GM10266 (cell line): ENCODE measurements at regions not wholly inside any gene's neighbourhood (a gene's known extent, or its start where the extent isn't known, plus 50 kb on each side); places are given as distances from the start of the nearest gene placed in this dataset.
"Not testable (repeated sequence)": the region's sequence is repeated elsewhere in the genome, so short reads cannot be mapped to it uniquely, and the experiment has no call there.

ENCODE experiments used
- DNase-seq: peaks from one replicate; pipeline ENCODE4 v3.0.0; 2012; ENCODE audit errors: extremely low spot score
- CTCF ChIP-seq: IDR thresholded peaks from 2 replicates; pipeline ENCODE4 v1.5.1; 2012; ENCODE audit warnings: mild to moderate bottlenecking, low read depth; ENCODE audit not compliant: control insufficient read depth, insufficient read depth; ENCODE audit errors: missing control alignments

- TF ChIP-seq CTCF, result no peak
Measured at GRCh38 chr14:105700622-105701288, 174.4 kb downstream of the TMEM121 start.

DNA sequence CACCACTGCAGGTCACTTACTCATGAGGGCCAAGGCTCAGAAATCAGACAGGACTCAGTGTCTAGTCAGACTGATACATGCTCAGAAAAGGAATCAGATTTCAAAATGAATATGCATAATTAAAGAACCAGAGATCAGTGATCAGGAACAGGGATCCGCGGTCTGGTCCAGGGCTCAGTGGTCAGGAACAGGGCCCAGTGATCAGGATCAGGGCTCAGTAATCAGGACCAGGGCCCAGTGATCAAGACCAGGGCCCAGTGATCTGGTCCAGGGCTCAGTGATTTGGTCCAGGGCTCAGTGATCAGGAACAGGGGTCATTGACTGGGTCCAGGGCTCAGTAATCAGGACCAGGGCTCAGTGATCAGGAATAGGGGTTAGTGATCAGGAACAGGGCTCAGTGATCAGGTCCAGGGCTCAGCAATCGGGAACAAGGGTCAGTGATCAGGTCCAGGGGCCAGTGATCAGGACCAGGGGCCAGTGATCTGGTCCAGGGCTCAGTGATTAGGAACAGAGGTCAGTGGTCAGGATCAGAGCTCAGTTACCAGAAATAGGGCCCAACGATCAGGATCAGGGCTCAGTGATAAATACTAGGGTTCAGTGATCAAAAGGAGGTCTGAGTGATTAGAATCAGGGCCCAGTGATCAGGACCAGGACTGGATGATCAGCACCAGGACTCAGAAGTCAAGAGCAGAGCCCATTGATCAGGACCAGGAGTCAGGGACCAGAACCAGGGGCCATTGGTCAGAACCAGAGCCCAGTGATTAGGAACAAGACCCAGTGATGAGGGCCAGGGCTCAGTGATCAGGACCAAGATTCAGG is 175.3 kb downstream of the TMEM121 start:
- no peak for TF ChIP-seq CTCF
- no peak for DNase-seq

More at GRCh38 chr14:105700622-105701288, 174.4 kb downstream of the TMEM121 start:
- peak; percentile 75 for DNase-seq

- TF ChIP-seq CTCF, result no peak
- DNase-seq, result no peak
Measured at GRCh38 chr14:105702275-105702817, 176.0 kb downstream of the TMEM121 start.

GRCh38 chr14:105703044-105703665 is 176.8 kb downstream of the TMEM121 start:
- DNase-seq, result not testable (repeated sequence)

GRCh38 chr14:105704091-105704490 is 177.7 kb downstream of the TMEM121 start:
- not testable (repeated sequence) for DNase-seq

GRCh38 chr14:105704492-105704891 is 178.1 kb downstream of the TMEM121 start:
- DNase-seq, result not testable (repeated sequence)

DNA sequence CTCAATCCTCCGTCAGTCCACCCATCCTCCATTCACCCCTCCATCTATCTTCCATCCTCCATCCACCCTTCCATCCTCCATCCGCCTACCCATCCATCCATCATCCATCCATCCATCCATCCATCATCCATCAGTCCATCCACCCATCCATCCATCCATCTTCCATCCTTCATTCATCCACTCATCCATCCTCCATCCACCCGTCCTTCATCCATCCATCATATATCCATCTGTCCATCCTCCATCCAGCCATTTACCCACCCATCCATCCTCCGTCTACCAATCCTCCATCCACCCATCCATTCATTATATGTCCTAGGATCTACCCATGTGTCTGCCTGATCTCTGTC is 179.1 kb downstream of the TMEM121 start:
- not testable (repeated sequence) for DNase-seq

DNA sequence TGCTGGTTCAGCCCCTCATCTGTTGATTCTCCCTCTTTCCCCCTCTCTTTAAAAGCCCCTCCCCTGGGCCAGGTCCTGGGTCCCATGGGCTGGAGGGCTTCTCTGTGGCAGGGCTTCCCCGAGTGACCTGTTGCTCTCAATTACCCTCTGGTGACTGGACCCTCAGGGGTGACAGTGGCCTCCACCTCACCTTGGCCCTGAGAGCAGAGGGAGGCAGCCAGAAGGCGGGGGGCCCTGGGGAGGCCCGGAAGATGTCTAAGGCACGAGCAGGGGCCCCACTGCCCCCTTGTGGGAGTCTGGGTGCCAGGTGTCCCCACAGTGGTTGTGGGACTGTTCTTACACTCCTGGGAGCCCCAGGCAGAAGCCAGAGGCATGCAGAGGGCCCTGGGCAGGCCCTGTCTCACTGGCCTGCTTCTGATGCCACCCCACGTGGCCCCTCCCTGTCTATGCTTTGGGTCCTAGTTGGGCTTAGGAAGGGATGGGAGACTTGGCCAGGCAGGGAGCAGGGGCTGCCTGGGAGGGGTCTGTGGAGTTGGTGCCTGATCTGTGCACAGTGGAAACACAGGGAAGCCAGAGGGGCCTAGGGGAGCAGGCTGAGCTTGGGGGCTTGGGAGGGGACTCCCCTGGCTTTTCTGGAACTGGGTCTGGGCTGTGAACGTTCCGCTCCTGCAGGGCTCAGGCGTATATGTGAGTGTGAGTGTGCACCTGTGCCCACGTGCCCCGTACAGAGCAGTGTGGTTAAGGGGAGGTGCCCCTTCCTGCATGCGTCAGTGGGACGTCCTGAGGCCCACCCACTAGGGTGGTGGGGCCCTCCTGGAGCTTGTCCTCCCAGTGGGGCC is 179.7 kb downstream of the TMEM121 start:
- peak; percentile 47 for TF ChIP-seq CTCF
- peak; percentile 55 for DNase-seq

DNA sequence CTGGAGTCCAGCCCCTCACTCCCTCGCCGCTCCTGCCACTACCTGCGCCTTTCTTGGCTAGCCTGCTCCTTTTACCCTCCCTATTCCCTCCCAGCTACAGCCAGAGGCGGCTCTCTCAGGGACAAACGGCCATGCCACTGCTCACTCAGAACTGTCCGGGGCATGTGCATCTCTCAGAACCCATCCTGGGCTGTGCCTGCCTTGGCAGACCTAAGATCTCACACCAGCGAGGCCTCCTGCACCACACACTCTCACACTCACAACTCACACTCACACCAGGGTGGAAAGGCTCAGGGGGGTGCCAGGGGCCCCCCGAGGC is 180.3 kb downstream of the TMEM121 start:
- DNase-seq, result not testable (repeated sequence)

DNA sequence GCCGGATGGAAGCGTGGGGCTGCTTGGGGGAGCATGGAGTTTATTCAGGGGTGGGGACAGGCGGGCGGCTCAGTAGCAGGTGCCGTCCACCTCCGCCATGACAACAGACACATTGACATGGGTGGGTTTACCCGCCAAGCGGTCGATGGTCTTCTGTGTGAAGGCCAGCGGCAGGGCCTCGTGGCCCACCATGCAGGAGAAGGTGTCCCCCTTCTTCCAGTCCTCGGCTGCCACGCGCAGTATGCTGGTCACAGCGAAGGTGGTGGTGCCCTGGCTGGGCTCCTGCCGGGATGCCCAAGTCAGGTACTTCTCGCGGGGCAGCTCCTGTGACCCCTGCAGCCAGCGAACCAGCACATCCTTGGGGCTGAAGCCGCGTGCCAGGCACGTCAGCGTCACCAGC is 180.7 kb downstream of the TMEM121 start:
- not testable (repeated sequence) for DNase-seq

DNA sequence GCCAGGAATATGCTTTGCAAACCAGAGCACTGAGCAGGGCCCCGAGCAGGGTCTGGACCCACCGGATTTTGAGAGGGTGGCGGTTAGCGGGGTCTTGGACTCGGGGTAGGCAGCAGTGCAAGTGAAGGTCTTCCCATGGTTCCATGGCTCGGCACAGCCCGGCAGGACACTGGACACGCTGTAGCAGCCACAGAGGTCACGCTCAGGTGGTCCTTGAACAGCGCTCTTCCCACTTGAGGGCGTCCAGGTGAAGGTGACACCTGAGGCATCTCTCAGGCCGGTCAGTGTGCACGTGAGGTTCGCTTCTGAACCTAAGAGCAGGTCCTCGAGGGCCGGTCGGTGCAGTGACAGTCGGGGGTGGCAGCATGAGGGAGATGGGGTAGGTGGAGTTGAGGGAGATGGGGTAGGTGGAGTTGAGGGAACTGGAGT is 181.4 kb downstream of the TMEM121 start:
- not testable (repeated sequence) for DNase-seq

GRCh38 chr14:105708251-105709134 is 182.1 kb downstream of the TMEM121 start:
- DNase-seq, result not testable (repeated sequence)
